VCaP (cell line): ENCODE measurements at regions not wholly inside any gene's neighbourhood (a gene's known extent, or its start where the extent isn't known, plus 50 kb on each side); places are given as distances from the start of the nearest gene placed in this dataset.

Experiments used
- H3K27ac ChIP-seq: fragments of 450-650 bp; 2 replicates; pipeline ENCODE4 v1.5.1; 2017
- CTCF ChIP-seq: fragments of 450-650 bp; conservative IDR thresholded peaks from 2 replicates; pipeline ENCODE4 v1.5.1; 2017; ENCODE audit warnings: mild to moderate bottlenecking, moderate library complexity

- TF ChIP-seq CTCF, result no peak
Observed at GRCh38 chr3:72458375-72458774, 389.9 kb downstream of the SHQ1 start.

GRCh38 chr3:72454441-72454840 lies 393.8 kb downstream of the SHQ1 start:
- TF ChIP-seq CTCF, result no peak
- H3K27ac ChIP-seq, result no peak overlapping the region

More at GRCh38 chr3:72458375-72458774, 389.9 kb downstream of the SHQ1 start:
- H3K27ac ChIP-seq, result no peak overlapping the region

GRCh38 chr3:72453706-72454105 lies 394.5 kb downstream of the SHQ1 start:
- TF ChIP-seq CTCF, result no peak
- no peak overlapping the region for H3K27ac ChIP-seq

GRCh38 chr3:72452745-72453144 lies 395.5 kb downstream of the SHQ1 start:
- no peak overlapping the region for H3K27ac ChIP-seq
- no peak for TF ChIP-seq CTCF

GRCh38 chr3:72451841-72452240 lies 396.4 kb downstream of the SHQ1 start:
- no peak for TF ChIP-seq CTCF
- no peak overlapping the region for H3K27ac ChIP-seq

GRCh38 chr3:72449551-72449950 lies 398.7 kb downstream of the SHQ1 start:
- no peak overlapping the region for H3K27ac ChIP-seq
- no peak for TF ChIP-seq CTCF

GRCh38 chr3:72448858-72449257 lies 399.4 kb downstream of the SHQ1 start:
- no peak for TF ChIP-seq CTCF
- no peak overlapping the region for H3K27ac ChIP-seq

GRCh38 chr3:72448375-72448823 lies 399.8 kb downstream of the SHQ1 start:
- no peak overlapping the region for H3K27ac ChIP-seq
- TF ChIP-seq CTCF, result no peak
